ENCODE measurements at regions not wholly inside any gene's neighbourhood (a gene's known extent, or its start where the extent isn't known, plus 50 kb on each side); places are given as distances from the start of the nearest gene placed in this dataset.

- Histone ChIP-seq H3K4me2 (ENCODE audit: low read length) (no peak overlapping the region), H3K36me3 (ENCODE audit: control insufficient read depth, low read length) (no peaks in the 10 kb centered on the region), H3K27me3 (ENCODE audit: control insufficient read depth, low read length) (no peaks in the 10 kb centered on the region), H3K9me2 (replicated peaks; ENCODE audit: control insufficient read depth, low read length) (no peaks in the 10 kb centered on the region), H3K79me2 (ENCODE audit: control insufficient read depth, low read length) (no peaks in the 10 kb centered on the region), H3K27ac (ENCODE audit: low read depth, low read length) (no peak overlapping the region), H3F3A (ENCODE audit: control insufficient read depth, insufficient read depth) (no peaks in the 10 kb centered on the region), H3K9me3 (ENCODE audit: control insufficient read depth, insufficient read depth, low read length) (no peaks in the 10 kb centered on the region), H3K4me3 (ENCODE audit: low read length) (no peak overlapping the region), H3K4me1 (ENCODE audit: control insufficient read depth, low read length) (no peaks in the 10 kb centered on the region), H4K20me1 (ENCODE audit: control insufficient read depth, insufficient read depth, low read depth, low read length) (no peaks in the 10 kb centered on the region)
- TF ChIP-seq CTCF (IDR thresholded peaks at IDR 0.05; ENCODE audit: low read depth, low read length, poor library complexity, severe bottlenecking) (no peak), EZH2phosphoT487 (IDR thresholded peaks at IDR 0.05; ENCODE audit: borderline replicate concordance, low read length) (no peak)
Measured at GRCh38 chr5:117872798-117873368, 1115.5 kb downstream of the DTWD2 start.

- Histone ChIP-seq H3K4me1 (ENCODE audit: control insufficient read depth, low read length) (no peaks in the 10 kb centered on the region), H3K27me3 (ENCODE audit: control insufficient read depth, low read length) (no peaks in the 10 kb centered on the region), H4K20me1 (ENCODE audit: control insufficient read depth, insufficient read depth, low read depth, low read length) (no peaks in the 10 kb centered on the region), H3K27ac (ENCODE audit: low read depth, low read length) (no peak overlapping the region), H3K9me2 (replicated peaks; ENCODE audit: control insufficient read depth, low read length) (no peaks in the 10 kb centered on the region), H3K9me3 (ENCODE audit: control insufficient read depth, insufficient read depth, low read length) (no peaks in the 10 kb centered on the region), H3F3A (ENCODE audit: control insufficient read depth, insufficient read depth) (no peaks in the 10 kb centered on the region), H3K4me3 (ENCODE audit: low read length) (no peak overlapping the region), H3K4me2 (ENCODE audit: low read length) (no peak overlapping the region), H3K79me2 (ENCODE audit: control insufficient read depth, low read length) (no peaks in the 10 kb centered on the region), H3K36me3 (ENCODE audit: control insufficient read depth, low read length) (no peaks in the 10 kb centered on the region)
- no peak for TF ChIP-seq CTCF (IDR thresholded peaks at IDR 0.05; ENCODE audit: low read depth, low read length, poor library complexity, severe bottlenecking)
- no peak for TF ChIP-seq EZH2phosphoT487 (IDR thresholded peaks at IDR 0.05; ENCODE audit: borderline replicate concordance, low read length)
Measured at GRCh38 chr5:117869596-117869995, 1118.8 kb downstream of the DTWD2 start.

GRCh38 chr5:117863586-117864296, 1124.6 kb downstream of the DTWD2 start:
- H3K4me3 ChIP-seq (ENCODE audit: low read length): no peak overlapping the region
- no peaks in the 10 kb centered on the region for H3K9me3 ChIP-seq (ENCODE audit: control insufficient read depth, insufficient read depth, low read length)
- H3K27me3 ChIP-seq (ENCODE audit: control insufficient read depth, low read length): no peaks in the 10 kb centered on the region
- no peak for TF ChIP-seq CTCF (IDR thresholded peaks at IDR 0.05; ENCODE audit: low read depth, low read length, poor library complexity, severe bottlenecking)
- TF ChIP-seq EZH2phosphoT487 (IDR thresholded peaks at IDR 0.05; ENCODE audit: borderline replicate concordance, low read length): no peak
- H3F3A ChIP-seq (ENCODE audit: control insufficient read depth, insufficient read depth): no peaks in the 10 kb centered on the region
- H3K4me2 ChIP-seq (ENCODE audit: low read length): no peak overlapping the region
- H3K27ac ChIP-seq (ENCODE audit: low read depth, low read length): no peak overlapping the region
- H3K4me1 ChIP-seq (ENCODE audit: control insufficient read depth, low read length): no peaks in the 10 kb centered on the region
- no peaks in the 10 kb centered on the region for H3K9me2 ChIP-seq (replicated peaks; ENCODE audit: control insufficient read depth, low read length)
- no peaks in the 10 kb centered on the region for H3K79me2 ChIP-seq (ENCODE audit: control insufficient read depth, low read length)
- H3K36me3 ChIP-seq (ENCODE audit: control insufficient read depth, low read length): no peaks in the 10 kb centered on the region
- no peaks in the 10 kb centered on the region for H4K20me1 ChIP-seq (ENCODE audit: control insufficient read depth, insufficient read depth, low read depth, low read length)
